Bronchial epithelial cell (primary cell): ENCODE measurements at regions not wholly inside any gene's neighbourhood (a gene's known extent, or its start where the extent isn't known, plus 50 kb on each side); places are given as distances from the start of the nearest gene placed in this dataset.

Source experiments
- DNase-seq: peaks from one replicate; pipeline ENCODE4 v3.0.0-alpha.2; 2010; ENCODE audit warnings: low read depth
- FAIRE-seq: peaks from 2 replicates; lab custom pipeline; 2011; peaks lifted over from hg19 to GRCh38; lab: Jason Lieb, UNC
- H3K27me3 ChIP-seq: 2 replicates; pipeline ENCODE4 v1.5.1; 2011; ENCODE audit warnings: low read length; ENCODE audit not compliant: control insufficient read depth, insufficient read depth
- H3K36me3 ChIP-seq: 2 replicates; pipeline ENCODE4 v1.5.1; 2011; ENCODE audit warnings: low read length; ENCODE audit not compliant: control insufficient read depth, insufficient read depth
- H3K4me3 ChIP-seq: 2 replicates; pipeline ENCODE4 v1.5.1; 2011; ENCODE audit warnings: mild to moderate bottlenecking, low read depth, low read length, control low read depth
- TF ChIP-seq, protein P1 (sequence below): IDR thresholded peaks from 2 replicates; pipeline ENCODE4 v1.5.1; 2011; ENCODE audit warnings: mild to moderate bottlenecking, moderate library complexity, low read length, control low read depth, inconsistent platforms; ENCODE audit not compliant: insufficient read depth, severe bottlenecking

DNA sequence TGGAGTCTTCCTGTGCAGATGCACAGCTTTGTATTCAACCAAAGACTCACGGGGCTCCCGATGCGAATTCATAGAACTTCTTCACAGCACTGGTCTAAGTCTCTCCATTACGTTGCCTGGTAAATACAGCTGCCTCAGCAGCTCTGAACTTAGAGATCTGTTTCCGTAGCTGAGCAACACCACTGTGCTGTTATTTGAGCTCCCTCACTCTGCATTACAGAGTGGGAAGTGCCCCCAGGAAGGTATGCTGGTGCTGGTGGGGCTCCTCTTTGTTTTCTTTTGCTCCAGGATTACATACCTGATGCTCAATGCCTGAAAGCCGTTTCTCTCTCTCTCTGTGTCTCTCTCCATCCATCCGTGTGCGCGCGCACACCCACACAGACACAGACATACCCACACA is 227.5 kb upstream of the RMST start:
- FAIRE-seq (no peak), DNase-seq (no peak)
- Histone ChIP-seq H3K27me3 (no peaks in the 10 kb centered on the region), H3K36me3 (no peaks in the 10 kb centered on the region), H3K4me3 (no peak overlapping the region)
- TF ChIP-seq, protein P1, sequence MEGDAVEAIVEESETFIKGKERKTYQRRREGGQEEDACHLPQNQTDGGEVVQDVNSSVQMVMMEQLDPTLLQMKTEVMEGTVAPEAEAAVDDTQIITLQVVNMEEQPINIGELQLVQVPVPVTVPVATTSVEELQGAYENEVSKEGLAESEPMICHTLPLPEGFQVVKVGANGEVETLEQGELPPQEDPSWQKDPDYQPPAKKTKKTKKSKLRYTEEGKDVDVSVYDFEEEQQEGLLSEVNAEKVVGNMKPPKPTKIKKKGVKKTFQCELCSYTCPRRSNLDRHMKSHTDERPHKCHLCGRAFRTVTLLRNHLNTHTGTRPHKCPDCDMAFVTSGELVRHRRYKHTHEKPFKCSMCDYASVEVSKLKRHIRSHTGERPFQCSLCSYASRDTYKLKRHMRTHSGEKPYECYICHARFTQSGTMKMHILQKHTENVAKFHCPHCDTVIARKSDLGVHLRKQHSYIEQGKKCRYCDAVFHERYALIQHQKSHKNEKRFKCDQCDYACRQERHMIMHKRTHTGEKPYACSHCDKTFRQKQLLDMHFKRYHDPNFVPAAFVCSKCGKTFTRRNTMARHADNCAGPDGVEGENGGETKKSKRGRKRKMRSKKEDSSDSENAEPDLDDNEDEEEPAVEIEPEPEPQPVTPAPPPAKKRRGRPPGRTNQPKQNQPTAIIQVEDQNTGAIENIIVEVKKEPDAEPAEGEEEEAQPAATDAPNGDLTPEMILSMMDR = no peak

DNA sequence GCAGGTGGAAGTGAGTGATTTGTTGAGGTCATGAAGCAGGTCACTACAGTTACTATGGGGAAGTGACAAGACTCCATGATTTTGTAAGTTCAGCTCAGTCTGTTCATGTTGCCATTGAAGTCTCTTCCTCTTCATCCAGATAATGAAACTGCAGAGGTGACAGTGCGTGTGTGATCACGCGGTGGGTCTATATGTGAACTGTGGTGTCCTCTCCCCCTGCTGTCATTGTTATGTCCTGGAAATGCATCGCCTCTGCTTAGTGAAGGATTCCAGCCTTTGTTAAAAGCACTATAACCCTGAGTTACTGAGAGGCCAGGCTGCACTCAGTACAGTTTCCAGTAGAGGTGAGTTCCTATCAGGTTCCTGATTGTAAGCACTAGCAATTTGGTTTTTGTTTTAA is 216.2 kb upstream of the RMST start:
- FAIRE-seq = no peak

DNA sequence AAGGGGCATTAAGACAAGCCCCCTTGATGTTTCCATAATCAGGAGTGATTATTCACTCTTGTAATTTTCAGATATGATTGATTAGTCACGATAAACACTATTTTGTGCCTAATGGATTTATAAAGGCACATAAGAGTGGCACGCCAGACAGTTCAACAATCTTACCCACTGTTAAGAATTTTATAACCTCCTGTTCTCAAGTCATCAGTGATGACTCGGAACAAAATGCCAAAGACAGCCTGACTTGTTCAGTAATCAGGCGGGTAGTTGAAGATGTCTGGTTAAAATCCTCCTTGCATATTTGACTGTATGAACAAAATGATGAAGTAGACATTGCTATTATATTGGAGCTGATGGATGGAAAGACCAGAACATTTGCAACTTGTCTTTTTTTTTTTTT is 212.1 kb upstream of the RMST start:
- TF ChIP-seq, protein P1 = no peak
- Histone ChIP-seq H3K4me3 (no peak overlapping the region), H3K27me3 (no peaks in the 10 kb centered on the region), H3K36me3 (no peaks in the 10 kb centered on the region)
- DNase-seq = no peak
- FAIRE-seq = no peak

More for the DNA sequence above, 216.2 kb upstream of the RMST start:
- Histone ChIP-seq H3K4me3 (no peak overlapping the region), H3K36me3 (no peaks in the 10 kb centered on the region), H3K27me3 (no peaks in the 10 kb centered on the region)
- DNase-seq = no peak
- TF ChIP-seq, protein P1 = no peak

DNA sequence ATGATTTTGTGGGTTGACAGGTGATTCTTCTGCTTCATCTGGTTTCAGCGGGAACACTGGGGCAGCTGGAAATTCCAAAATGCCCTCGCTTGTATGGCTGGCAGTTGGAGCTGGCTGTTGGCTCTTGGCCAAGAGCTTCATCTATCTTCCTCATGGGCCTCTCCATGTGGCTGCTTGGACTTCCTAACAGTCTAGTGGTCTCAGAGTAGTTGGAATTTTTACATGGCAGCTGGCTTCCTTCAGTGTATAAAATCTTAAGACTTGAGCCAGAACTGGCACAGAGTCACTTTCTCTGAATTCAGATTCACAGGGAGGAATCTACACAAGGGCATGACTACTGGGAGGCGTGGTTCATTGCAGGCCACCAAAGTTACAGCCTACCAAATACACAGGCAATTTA is 204.9 kb upstream of the RMST start:
- Histone ChIP-seq H3K27me3 (no peaks in the 10 kb centered on the region), H3K36me3 (no peaks in the 10 kb centered on the region), H3K4me3 (no peak overlapping the region)
- TF ChIP-seq, protein P1 = no peak
- no peak for FAIRE-seq
- no peak for DNase-seq

DNA sequence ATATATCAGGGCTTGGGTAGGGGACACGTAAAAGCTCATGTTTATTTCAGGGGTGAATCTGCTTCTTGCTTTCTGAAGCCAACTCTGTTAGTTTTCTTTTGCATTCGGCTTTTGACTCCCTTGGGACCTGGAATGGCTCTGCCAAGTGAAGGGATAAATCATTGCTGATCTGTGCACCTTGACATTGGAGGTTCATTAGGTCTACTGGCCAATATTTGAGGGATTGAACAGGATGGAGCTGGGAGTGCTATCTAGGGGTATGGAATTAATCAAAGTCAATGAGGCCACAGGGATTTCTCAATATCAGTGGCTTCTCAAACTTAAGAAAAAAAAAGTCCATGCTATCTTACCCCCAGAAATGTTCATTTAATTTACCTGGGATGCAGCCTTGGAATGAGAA is 203.5 kb upstream of the RMST start:
- Histone ChIP-seq H3K27me3 (no peaks in the 10 kb centered on the region), H3K36me3 (no peaks in the 10 kb centered on the region), H3K4me3 (no peak overlapping the region)
- TF ChIP-seq, protein P1 = no peak
- DNase-seq (no peak), FAIRE-seq (no peak)

DNA sequence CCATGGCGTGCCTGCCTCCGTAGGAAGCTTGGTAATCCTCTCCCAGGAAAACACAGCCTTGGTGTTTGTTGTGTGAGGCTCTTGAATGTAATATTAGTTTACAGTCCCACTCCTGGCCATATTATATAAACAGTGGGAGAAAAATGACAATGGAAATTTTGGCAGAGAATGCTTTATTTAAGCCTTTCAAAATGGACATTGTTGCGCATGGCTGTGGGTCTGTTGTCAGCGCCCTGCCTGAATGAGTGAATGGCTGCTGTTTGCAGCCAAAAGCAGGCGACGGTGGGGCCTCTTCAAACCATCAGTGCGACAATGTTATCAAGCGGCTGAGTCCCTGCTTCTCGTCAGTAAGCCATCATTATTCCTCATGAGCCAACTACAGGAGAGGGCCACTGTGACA is 201.8 kb upstream of the RMST start:
- FAIRE-seq (no peak), DNase-seq (no peak)

More for the DNA sequence above, 201.8 kb upstream of the RMST start:
- Histone ChIP-seq H3K27me3 (no peaks in the 10 kb centered on the region), H3K4me3 (no peak overlapping the region), H3K36me3 (no peaks in the 10 kb centered on the region)
- TF ChIP-seq, protein P1 = no peak
